Caco-2 (cell line): ENCODE measurements at regions not wholly inside any gene's neighbourhood (a gene's known extent, or its start where the extent isn't known, plus 50 kb on each side); places are given as distances from the start of the nearest gene placed in this dataset.

ENCODE experiments used
- BruUV-seq: library from RNA; stranded (reverse); fragments of 400-500 nt; replicated peaks from 2 replicates; lab custom pipeline; 2021; lab: Mats Ljungman, UMichigan
- CTCF ChIA-PET: fragments of 300-600 bp; sonication (Branson Sonifier 250); formaldehyde crosslinking; loops from one replicate; lab custom pipeline; 2022; ENCODE audit warnings: antibody characterized with exemption; lab: Charles Lee
- POLR2A ChIA-PET: fragments of 300-600 bp; sonication (Branson Sonifier 250); formaldehyde crosslinking; loops from one replicate; lab custom pipeline; 2022; ENCODE audit warnings: antibody characterized with exemption; lab: Charles Lee
- DNase-seq, 2 experiments: peaks; one replicate each; pipeline versions ENCODE4 v3.0.0 to v3.0.0-alpha.2; 2020 to 2022
- H3K27me3 ChIP-seq: replicated peaks from 2 replicates; pipeline ENCODE4 v1.6.0; 2011; ENCODE audit warnings: low read length; ENCODE audit not compliant: control insufficient read depth, insufficient read depth
- H3K36me3 ChIP-seq: 2 replicates; pipeline ENCODE4 v1.5.1; 2011; ENCODE audit warnings: low read length; ENCODE audit not compliant: control insufficient read depth, insufficient read depth
- H3K4me1 ChIP-seq: fragments of 250-450 bp; sonication (Bioruptor Pico); 2 replicates; pipeline ENCODE4 v1.5.1; 2020; ENCODE audit warnings: mild to moderate bottlenecking
- H3K4me3 ChIP-seq: 2 replicates; pipeline ENCODE4 v1.5.1; 2011; ENCODE audit warnings: low read depth, mild to moderate bottlenecking, control low read depth, low read length
- H3K9me3 ChIP-seq: fragments of 250-450 bp; sonication (Bioruptor Pico); 2 replicates; pipeline ENCODE4 v1.5.1; 2020; ENCODE audit warnings: mild to moderate bottlenecking, moderate library complexity
- H3K27ac Mint-ChIP-seq: one replicate; pipeline ENCODE4 v1.8.0; 2022; ENCODE audit warnings: mixed read lengths; ENCODE audit not compliant: unreplicated experiment
- H3K27me3 Mint-ChIP-seq: one replicate; pipeline ENCODE4 v1.8.0; 2022; ENCODE audit warnings: mixed read lengths; ENCODE audit not compliant: insufficient read depth, unreplicated experiment
- H3K36me3 Mint-ChIP-seq: one replicate; pipeline ENCODE4 v1.8.0; 2022; ENCODE audit warnings: mild to moderate bottlenecking, mixed read lengths; ENCODE audit not compliant: insufficient read depth, unreplicated experiment
- H3K4me1 Mint-ChIP-seq: one replicate; pipeline ENCODE4 v1.8.0; 2022; ENCODE audit warnings: low read depth, mixed read lengths; ENCODE audit not compliant: unreplicated experiment
- H3K4me3 Mint-ChIP-seq: one replicate; pipeline ENCODE4 v1.8.0; 2022; ENCODE audit warnings: mild to moderate bottlenecking, moderate library complexity, mixed read lengths; ENCODE audit not compliant: unreplicated experiment
- H3K9me3 Mint-ChIP-seq: one replicate; pipeline ENCODE4 v1.8.0; 2022; ENCODE audit warnings: mixed read lengths; ENCODE audit not compliant: unreplicated experiment
- intact Hi-C: fragments of 100-400 bp; cut with micrococcal nuclease; formaldehyde crosslinking; loops from one replicate; pipeline ENCODE4 v1.10.0; 2022; ENCODE audit not compliant: unreplicated experiment
- TF ChIP-seq, protein P1 (sequence below), 2 experiments: fragments of 200-600 bp in 1 of 2; IDR thresholded peaks; 1 replicate in 1 of 2; 2 replicates in 1 of 2; pipeline versions ENCODE4 v1.5.1 to v1.8.0; 2011 to 2022; ENCODE audit warnings: antibody characterized with exemption in 1 of 2, control low read depth in 1 of 2, inconsistent platforms in 1 of 2, low read depth in 1 of 2, low read length in 1 of 2, mild to moderate bottlenecking in 1 of 2, moderate library complexity in 1 of 2; ENCODE audit not compliant: insufficient read depth in 1 of 2, severe bottlenecking in 1 of 2, unreplicated experiment in 1 of 2

GRCh38 chr6:21780141-21780540 lies 186.6 kb downstream of the SOX4 start:
- no peak overlapping the region for H3K27ac Mint-ChIP-seq
- TF ChIP-seq, protein P1, sequence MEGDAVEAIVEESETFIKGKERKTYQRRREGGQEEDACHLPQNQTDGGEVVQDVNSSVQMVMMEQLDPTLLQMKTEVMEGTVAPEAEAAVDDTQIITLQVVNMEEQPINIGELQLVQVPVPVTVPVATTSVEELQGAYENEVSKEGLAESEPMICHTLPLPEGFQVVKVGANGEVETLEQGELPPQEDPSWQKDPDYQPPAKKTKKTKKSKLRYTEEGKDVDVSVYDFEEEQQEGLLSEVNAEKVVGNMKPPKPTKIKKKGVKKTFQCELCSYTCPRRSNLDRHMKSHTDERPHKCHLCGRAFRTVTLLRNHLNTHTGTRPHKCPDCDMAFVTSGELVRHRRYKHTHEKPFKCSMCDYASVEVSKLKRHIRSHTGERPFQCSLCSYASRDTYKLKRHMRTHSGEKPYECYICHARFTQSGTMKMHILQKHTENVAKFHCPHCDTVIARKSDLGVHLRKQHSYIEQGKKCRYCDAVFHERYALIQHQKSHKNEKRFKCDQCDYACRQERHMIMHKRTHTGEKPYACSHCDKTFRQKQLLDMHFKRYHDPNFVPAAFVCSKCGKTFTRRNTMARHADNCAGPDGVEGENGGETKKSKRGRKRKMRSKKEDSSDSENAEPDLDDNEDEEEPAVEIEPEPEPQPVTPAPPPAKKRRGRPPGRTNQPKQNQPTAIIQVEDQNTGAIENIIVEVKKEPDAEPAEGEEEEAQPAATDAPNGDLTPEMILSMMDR (IDR thresholded peaks at IDR 0.05; ENCODE audit: insufficient read depth in 1 of 2, low read depth in 1 of 2, low read length in 1 of 2, severe bottlenecking in 1 of 2, unreplicated experiment in 1 of 2): no peak

GRCh38 chr6:21780679-21781078 lies 187.1 kb downstream of the SOX4 start:
- Mint-ChIP-seq H3K4me1 (no peaks in the 10 kb centered on the region), H3K9me3 (no peaks in the 10 kb centered on the region), H3K27ac (no peak overlapping the region), H3K4me3 (no peak overlapping the region), H3K27me3 (no peaks in the 10 kb centered on the region), H3K36me3 (no peaks in the 10 kb centered on the region)
- no TSS peak for BruUV-seq
- intact Hi-C loops: no loop called here
- H3K4me3 ChIP-seq: no peak overlapping the region
- ChIA-PET POLR2A (no interaction called here), CTCF (no interaction called here)
- no peak for DNase-seq
- no peaks in the 10 kb centered on the region for H3K27me3 ChIP-seq
- no peaks in the 10 kb centered on the region for H3K36me3 ChIP-seq
- H3K4me1 ChIP-seq: no peaks in the 10 kb centered on the region
- no peaks in the 10 kb centered on the region for H3K9me3 ChIP-seq
- TF ChIP-seq, protein P1 (IDR thresholded peaks at IDR 0.05; ENCODE audit: insufficient read depth in 1 of 2, low read depth in 1 of 2, low read length in 1 of 2, severe bottlenecking in 1 of 2, unreplicated experiment in 1 of 2): no peak

More at GRCh38 chr6:21780141-21780540, 186.6 kb downstream of the SOX4 start:
- BruUV-seq: no TSS peak
- no peak for DNase-seq
- no peaks in the 10 kb centered on the region for H3K36me3 ChIP-seq
- Mint-ChIP-seq H3K27me3 (no peaks in the 10 kb centered on the region), H3K36me3 (no peaks in the 10 kb centered on the region), H3K4me3 (no peak overlapping the region), H3K4me1 (no peaks in the 10 kb centered on the region), H3K9me3 (no peaks in the 10 kb centered on the region)
- no peaks in the 10 kb centered on the region for H3K9me3 ChIP-seq
- intact Hi-C loops: no loop called here
- POLR2A ChIA-PET: no interaction called here
- no peaks in the 10 kb centered on the region for H3K27me3 ChIP-seq
- no peak overlapping the region for H3K4me3 ChIP-seq
- H3K4me1 ChIP-seq: no peaks in the 10 kb centered on the region
- CTCF ChIA-PET: no interaction called here

DNA sequence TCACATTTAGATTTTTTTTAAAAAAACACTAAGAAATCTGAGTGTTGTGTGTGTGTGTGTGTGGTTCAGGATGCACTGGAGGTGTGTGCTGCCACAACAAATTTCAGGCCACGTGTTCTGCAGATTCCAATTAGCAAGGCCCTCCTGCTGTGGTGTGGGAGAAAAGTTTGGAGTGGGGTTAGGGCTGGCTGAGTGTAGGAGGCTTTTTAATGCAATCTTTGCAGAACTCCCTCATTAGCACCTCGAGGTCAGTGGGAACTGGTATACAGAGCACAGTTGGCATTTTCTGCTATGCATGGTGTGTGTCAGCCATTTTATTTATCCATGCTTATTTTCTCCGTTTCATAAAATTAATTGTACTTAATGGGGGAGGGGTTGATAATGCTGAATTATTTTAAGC lies 187.6 kb downstream of the SOX4 start:
- DNase-seq: no peak
- Mint-ChIP-seq H3K4me1 (no peaks in the 10 kb centered on the region), H3K27ac (no peak overlapping the region), H3K4me3 (no peak overlapping the region), H3K9me3 (no peaks in the 10 kb centered on the region), H3K36me3 (no peaks in the 10 kb centered on the region), H3K27me3 (no peaks in the 10 kb centered on the region)
- Histone ChIP-seq H3K36me3 (no peaks in the 10 kb centered on the region), H3K4me1 (no peaks in the 10 kb centered on the region), H3K9me3 (no peaks in the 10 kb centered on the region), H3K4me3 (no peak overlapping the region), H3K27me3 (no peaks in the 10 kb centered on the region)
- ChIA-PET CTCF (no interaction called here), POLR2A (no interaction called here)
- TF ChIP-seq, protein P1 (IDR thresholded peaks at IDR 0.05; ENCODE audit: insufficient read depth in 1 of 2, low read depth in 1 of 2, low read length in 1 of 2, severe bottlenecking in 1 of 2, unreplicated experiment in 1 of 2): no peak
- no TSS peak for BruUV-seq
- intact Hi-C loops: no loop called here
